ENCODE measurements at regions not wholly inside any gene's neighbourhood (a gene's known extent, or its start where the extent isn't known, plus 50 kb on each side); places are given as distances from the start of the nearest gene placed in this dataset.

GRCh38 chr16:26567356-26567755 is 499.4 kb upstream of the C16orf82 start:
- TF ChIP-seq CTCF (IDR thresholded peaks at IDR 0.05 in 2 of 3, conservative IDR thresholded peaks at IDR 0.05 in 1 of 3; ENCODE audit: borderline replicate concordance in 1 of 3, insufficient read depth in 1 of 3, low read depth in 2 of 3, low read length in 2 of 3) (no peak), POLR2AphosphoS5 (IDR thresholded peaks at IDR 0.05; ENCODE audit: low read depth, low read length) (no peak), SRF (IDR thresholded peaks at IDR 0.05; ENCODE audit: low read depth) (no peak), EZH2 (IDR thresholded peaks at IDR 0.05) (no peak), ZBTB33 (IDR thresholded peaks at IDR 0.05; ENCODE audit: extremely low read depth, insufficient replicate concordance, low read length) (no peak), TCF7L2 (IDR thresholded peaks at IDR 0.05; ENCODE audit: borderline replicate concordance, extremely low read depth, insufficient read depth, insufficient read length) (no peak)
